ENCODE measurements at regions not wholly inside any gene's neighbourhood (a gene's known extent, or its start where the extent isn't known, plus 50 kb on each side); places are given as distances from the start of the nearest gene placed in this dataset.

- Mint-ChIP-seq H3K27ac (no peak overlapping the region), H3K4me1 (no peaks in the 10 kb centered on the region), H3K4me3 (no peak overlapping the region), H3K36me3 (ENCODE audit: low read depth) (no peaks in the 10 kb centered on the region), H3K27me3 (no peaks in the 10 kb centered on the region)
- H3K9me3 ChIP-seq (ENCODE audit: control insufficient read depth, low read length, poor library complexity, severe bottlenecking), result no peaks in the 10 kb centered on the region
- no peak for ATAC-seq
- no peak for DNase-seq
Measured at GRCh38 chr2:65878011-65878340, 445.6 kb upstream of the SPRED2 start.

GRCh38 chr2:65877331-65878010 lies 445.1 kb upstream of the SPRED2 start:
- H3K4me1 Mint-ChIP-seq, result no peaks in the 10 kb centered on the region
- DNase-seq (no peak), ATAC-seq (no peak)
- H3K9me3 ChIP-seq (ENCODE audit: control insufficient read depth, low read length, poor library complexity, severe bottlenecking), result no peaks in the 10 kb centered on the region
- H3K27ac Mint-ChIP-seq, result no peak overlapping the region
- no peaks in the 10 kb centered on the region for H3K36me3 Mint-ChIP-seq (ENCODE audit: low read depth)
- H3K4me3 Mint-ChIP-seq, result no peak overlapping the region
- H3K27me3 Mint-ChIP-seq, result no peaks in the 10 kb centered on the region

GRCh38 chr2:65876114-65876513 lies 443.7 kb upstream of the SPRED2 start:
- no peaks in the 10 kb centered on the region for H3K9me3 ChIP-seq (ENCODE audit: control insufficient read depth, low read length, poor library complexity, severe bottlenecking)
- ATAC-seq (no peak), DNase-seq (no peak)
- H3K4me1 Mint-ChIP-seq, result no peaks in the 10 kb centered on the region
- no peak overlapping the region for H3K27ac Mint-ChIP-seq
- H3K36me3 Mint-ChIP-seq (ENCODE audit: low read depth), result no peaks in the 10 kb centered on the region
- no peaks in the 10 kb centered on the region for H3K27me3 Mint-ChIP-seq
- H3K4me3 Mint-ChIP-seq, result no peak overlapping the region

- H3K9me3 ChIP-seq (ENCODE audit: control insufficient read depth, low read length, poor library complexity, severe bottlenecking), result peaks cover 3% of the 10 kb centered on the region
- Mint-ChIP-seq H3K27ac (no peak overlapping the region), H3K27me3 (peaks cover 6% of the 10 kb centered on the region), H3K4me3 (no peak overlapping the region), H3K36me3 (ENCODE audit: low read depth) (no peaks in the 10 kb centered on the region), H3K4me1 (no peaks in the 10 kb centered on the region)
- DNase-seq (no peak), ATAC-seq (no peak)
Measured at GRCh38 chr2:65870826-65871225, 438.4 kb upstream of the SPRED2 start.

GRCh38 chr2:65869296-65869695 lies 436.9 kb upstream of the SPRED2 start:
- ATAC-seq (no peak), DNase-seq (no peak)
- no peak overlapping the region for H3K27ac Mint-ChIP-seq
- no peaks in the 10 kb centered on the region for H3K36me3 Mint-ChIP-seq (ENCODE audit: low read depth)
- no peak overlapping the region for H3K4me3 Mint-ChIP-seq
- H3K9me3 ChIP-seq (ENCODE audit: control insufficient read depth, low read length, poor library complexity, severe bottlenecking), result peaks cover 3% of the 10 kb centered on the region
- H3K4me1 Mint-ChIP-seq, result no peaks in the 10 kb centered on the region
- H3K27me3 Mint-ChIP-seq, result peaks cover 6% of the 10 kb centered on the region

- no peak for DNase-seq
- H3K4me3 Mint-ChIP-seq, result no peak overlapping the region
- no peaks in the 10 kb centered on the region for H3K36me3 Mint-ChIP-seq (ENCODE audit: low read depth)
Measured at GRCh38 chr2:65868177-65868576, 435.8 kb upstream of the SPRED2 start.

GRCh38 chr2:65867446-65867845 lies 435.0 kb upstream of the SPRED2 start:
- peaks cover 3% of the 10 kb centered on the region for H3K9me3 ChIP-seq (ENCODE audit: control insufficient read depth, low read length, poor library complexity, severe bottlenecking)
- ATAC-seq (no peak), DNase-seq (no peak)
- H3K27me3 Mint-ChIP-seq, result peaks cover 6% of the 10 kb centered on the region
- no peak overlapping the region for H3K4me3 Mint-ChIP-seq
- H3K4me1 Mint-ChIP-seq, result no peaks in the 10 kb centered on the region
- H3K27ac Mint-ChIP-seq, result no peak overlapping the region
- H3K36me3 Mint-ChIP-seq (ENCODE audit: low read depth), result no peaks in the 10 kb centered on the region

More at GRCh38 chr2:65868177-65868576, 435.8 kb upstream of the SPRED2 start:
- no peak overlapping the region for H3K27ac Mint-ChIP-seq
- no peak for ATAC-seq
- peaks cover 3% of the 10 kb centered on the region for H3K9me3 ChIP-seq (ENCODE audit: control insufficient read depth, low read length, poor library complexity, severe bottlenecking)
- H3K4me1 Mint-ChIP-seq, result no peaks in the 10 kb centered on the region
- peaks cover 6% of the 10 kb centered on the region for H3K27me3 Mint-ChIP-seq

- no peaks in the 10 kb centered on the region for H3K4me1 Mint-ChIP-seq
- H3K9me3 ChIP-seq (ENCODE audit: control insufficient read depth, low read length, poor library complexity, severe bottlenecking), result peaks cover 3% of the 10 kb centered on the region
- no peak overlapping the region for H3K4me3 Mint-ChIP-seq
- H3K27me3 Mint-ChIP-seq, result peaks cover 6% of the 10 kb centered on the region
- no peaks in the 10 kb centered on the region for H3K36me3 Mint-ChIP-seq (ENCODE audit: low read depth)
- H3K27ac Mint-ChIP-seq, result no peak overlapping the region
- ATAC-seq (no peak), DNase-seq (no peak)
Measured at GRCh38 chr2:65866148-65866547, 433.7 kb upstream of the SPRED2 start.

- ATAC-seq, result no peak
- Mint-ChIP-seq H3K27ac (no peak overlapping the region), H3K4me3 (no peak overlapping the region), H3K27me3 (peaks cover 6% of the 10 kb centered on the region), H3K4me1 (no peaks in the 10 kb centered on the region), H3K36me3 (ENCODE audit: low read depth) (no peaks in the 10 kb centered on the region)
- DNase-seq, result no peak
- H3K9me3 ChIP-seq (ENCODE audit: control insufficient read depth, low read length, poor library complexity, severe bottlenecking), result peaks cover 3% of the 10 kb centered on the region
Measured at GRCh38 chr2:65864619-65865018, 432.2 kb upstream of the SPRED2 start.

GRCh38 chr2:65863713-65864112 lies 431.3 kb upstream of the SPRED2 start:
- ATAC-seq, result no peak
- peaks cover 3% of the 10 kb centered on the region for H3K9me3 ChIP-seq (ENCODE audit: control insufficient read depth, low read length, poor library complexity, severe bottlenecking)
- no peak for DNase-seq
- Mint-ChIP-seq H3K4me1 (no peaks in the 10 kb centered on the region), H3K27me3 (peaks cover 6% of the 10 kb centered on the region), H3K36me3 (ENCODE audit: low read depth) (no peaks in the 10 kb centered on the region), H3K27ac (no peak overlapping the region), H3K4me3 (no peak overlapping the region)

- ATAC-seq (no peak), DNase-seq (no peak)
- H3K27me3 Mint-ChIP-seq, result no peaks in the 10 kb centered on the region
- no peaks in the 10 kb centered on the region for H3K4me1 Mint-ChIP-seq
- H3K4me3 Mint-ChIP-seq, result no peak overlapping the region
- H3K36me3 Mint-ChIP-seq (ENCODE audit: low read depth), result no peaks in the 10 kb centered on the region
- H3K27ac Mint-ChIP-seq, result no peak overlapping the region
- H3K9me3 ChIP-seq (ENCODE audit: control insufficient read depth, low read length, poor library complexity, severe bottlenecking), result no peaks in the 10 kb centered on the region
Measured at GRCh38 chr2:65856928-65857327, 424.5 kb upstream of the SPRED2 start.

- no peaks in the 10 kb centered on the region for H3K4me1 Mint-ChIP-seq
Measured at GRCh38 chr2:65856423-65856822, 424.0 kb upstream of the SPRED2 start.

GRCh38 chr2:65850695-65851094 lies 418.3 kb upstream of the SPRED2 start:
- DNase-seq (no peak), ATAC-seq (no peak)
- Mint-ChIP-seq H3K4me1 (no peaks in the 10 kb centered on the region), H3K27me3 (no peaks in the 10 kb centered on the region), H3K27ac (no peak overlapping the region), H3K4me3 (no peak overlapping the region), H3K36me3 (ENCODE audit: low read depth) (no peaks in the 10 kb centered on the region)
- no peaks in the 10 kb centered on the region for H3K9me3 ChIP-seq (ENCODE audit: control insufficient read depth, low read length, poor library complexity, severe bottlenecking)

More at GRCh38 chr2:65856423-65856822, 424.0 kb upstream of the SPRED2 start:
- DNase-seq (no peak), ATAC-seq (no peak)
- H3K4me3 Mint-ChIP-seq, result no peak overlapping the region
- H3K27me3 Mint-ChIP-seq, result no peaks in the 10 kb centered on the region
- no peaks in the 10 kb centered on the region for H3K36me3 Mint-ChIP-seq (ENCODE audit: low read depth)
- no peaks in the 10 kb centered on the region for H3K9me3 ChIP-seq (ENCODE audit: control insufficient read depth, low read length, poor library complexity, severe bottlenecking)
- H3K27ac Mint-ChIP-seq, result no peak overlapping the region

GRCh38 chr2:65846989-65847678 lies 414.7 kb upstream of the SPRED2 start:
- DNase-seq (no peak), ATAC-seq (no peak)
- no peaks in the 10 kb centered on the region for H3K36me3 Mint-ChIP-seq (ENCODE audit: low read depth)
- H3K27ac Mint-ChIP-seq, result no peak overlapping the region
- H3K9me3 ChIP-seq (ENCODE audit: control insufficient read depth, low read length, poor library complexity, severe bottlenecking), result no peaks in the 10 kb centered on the region
- no peaks in the 10 kb centered on the region for H3K4me1 Mint-ChIP-seq
- no peaks in the 10 kb centered on the region for H3K27me3 Mint-ChIP-seq
- no peak overlapping the region for H3K4me3 Mint-ChIP-seq

All from T-helper 17 cell (primary cell).